ENCODE measurements at regions not wholly inside any gene's neighbourhood (a gene's known extent, or its start where the extent isn't known, plus 50 kb on each side); places are given as distances from the start of the nearest gene placed in this dataset.

DNA sequence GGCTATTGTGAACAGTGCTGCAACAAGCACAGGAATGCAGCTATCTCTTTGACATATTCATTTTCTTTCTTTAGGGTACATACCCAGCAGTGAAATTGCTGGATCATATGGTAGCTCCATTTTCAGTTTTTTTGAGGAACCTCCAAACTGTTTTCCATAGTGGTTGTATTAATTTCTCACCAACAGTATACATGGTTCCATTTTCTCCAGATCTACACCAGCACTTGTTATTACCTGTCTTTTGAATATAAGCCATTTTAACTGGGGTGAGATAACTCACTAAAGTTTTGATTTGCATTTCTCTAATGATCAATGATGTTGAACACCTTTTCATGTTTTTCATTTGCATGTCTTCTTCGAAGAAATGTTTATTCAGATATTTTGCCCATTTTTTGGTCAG lies 241.1 kb upstream of the AGTR2 start:
- TF ChIP-seq NFIC (IDR thresholded peaks at IDR 0.05), result no peak
- TF ChIP-seq YY1 (IDR thresholded peaks at IDR 0.05; ENCODE audit: low read depth), result no peak
- TF ChIP-seq RAD21 (IDR thresholded peaks at IDR 0.05; ENCODE audit: low read depth), result no peak
- TF ChIP-seq TCF12 (IDR thresholded peaks at IDR 0.05; ENCODE audit: low read depth), result no peak
- TF ChIP-seq, protein P1, sequence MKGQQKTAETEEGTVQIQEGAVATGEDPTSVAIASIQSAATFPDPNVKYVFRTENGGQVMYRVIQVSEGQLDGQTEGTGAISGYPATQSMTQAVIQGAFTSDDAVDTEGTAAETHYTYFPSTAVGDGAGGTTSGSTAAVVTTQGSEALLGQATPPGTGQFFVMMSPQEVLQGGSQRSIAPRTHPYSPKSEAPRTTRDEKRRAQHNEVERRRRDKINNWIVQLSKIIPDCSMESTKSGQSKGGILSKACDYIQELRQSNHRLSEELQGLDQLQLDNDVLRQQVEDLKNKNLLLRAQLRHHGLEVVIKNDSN (IDR thresholded peaks at IDR 0.05), result no peak
- no peak for TF ChIP-seq FOXM1 (IDR thresholded peaks at IDR 0.05; ENCODE audit: borderline replicate concordance, low read depth)
- TF ChIP-seq MAX (IDR thresholded peaks at IDR 0.05), result no peak
- TF ChIP-seq CREB1 (IDR thresholded peaks at IDR 0.05; ENCODE audit: low read depth), result no peak
- TF ChIP-seq REST (IDR thresholded peaks at IDR 0.05; ENCODE audit: low read depth), result no peak
- no peak for TF ChIP-seq TAF1 (IDR thresholded peaks at IDR 0.05; ENCODE audit: low read depth)
- TF ChIP-seq EP300 (IDR thresholded peaks at IDR 0.05; ENCODE audit: borderline replicate concordance), result no peak
- no peak for TF ChIP-seq EGR1 (IDR thresholded peaks at IDR 0.05)
- TF ChIP-seq ZBTB7A (IDR thresholded peaks at IDR 0.05; ENCODE audit: low read depth), result no peak
- TF ChIP-seq CEBPB (IDR thresholded peaks at IDR 0.05), result no peak
- TF ChIP-seq TEAD4 (IDR thresholded peaks at IDR 0.05), result no peak

- no peak for TF ChIP-seq ZBTB7A (IDR thresholded peaks at IDR 0.05; ENCODE audit: low read depth)
- TF ChIP-seq NFIC (IDR thresholded peaks at IDR 0.05), result no peak
- no peak for TF ChIP-seq EGR1 (IDR thresholded peaks at IDR 0.05)
- no peak for TF ChIP-seq FOXM1 (IDR thresholded peaks at IDR 0.05; ENCODE audit: borderline replicate concordance, low read depth)
- no peak for TF ChIP-seq RAD21 (IDR thresholded peaks at IDR 0.05; ENCODE audit: low read depth)
- TF ChIP-seq, protein P1 (IDR thresholded peaks at IDR 0.05), result no peak
- no peak for TF ChIP-seq YY1 (IDR thresholded peaks at IDR 0.05; ENCODE audit: low read depth)
- no peak for TF ChIP-seq MAX (IDR thresholded peaks at IDR 0.05)
- no peak for TF ChIP-seq CREB1 (IDR thresholded peaks at IDR 0.05; ENCODE audit: low read depth)
- TF ChIP-seq REST (IDR thresholded peaks at IDR 0.05; ENCODE audit: low read depth), result no peak
- no peak for TF ChIP-seq CEBPB (IDR thresholded peaks at IDR 0.05)
- TF ChIP-seq EP300 (IDR thresholded peaks at IDR 0.05; ENCODE audit: borderline replicate concordance), result no peak
These were observed 234.5 kb upstream of the AGTR2 start for GRCh38 chrX:115936008-115936407.

- no peak for TF ChIP-seq NFIC (IDR thresholded peaks at IDR 0.05)
- TF ChIP-seq CEBPB (IDR thresholded peaks at IDR 0.05), result no peak
- no peak for TF ChIP-seq MAX (IDR thresholded peaks at IDR 0.05)
- TF ChIP-seq ZBTB7A (IDR thresholded peaks at IDR 0.05; ENCODE audit: low read depth), result no peak
- TF ChIP-seq, protein P1 (IDR thresholded peaks at IDR 0.05), result no peak
- TF ChIP-seq REST (IDR thresholded peaks at IDR 0.05; ENCODE audit: low read depth), result no peak
- TF ChIP-seq RAD21 (IDR thresholded peaks at IDR 0.05; ENCODE audit: low read depth), result no peak
- no peak for TF ChIP-seq EGR1 (IDR thresholded peaks at IDR 0.05)
These were observed 231.5 kb upstream of the AGTR2 start for GRCh38 chrX:115939070-115939469.

DNA sequence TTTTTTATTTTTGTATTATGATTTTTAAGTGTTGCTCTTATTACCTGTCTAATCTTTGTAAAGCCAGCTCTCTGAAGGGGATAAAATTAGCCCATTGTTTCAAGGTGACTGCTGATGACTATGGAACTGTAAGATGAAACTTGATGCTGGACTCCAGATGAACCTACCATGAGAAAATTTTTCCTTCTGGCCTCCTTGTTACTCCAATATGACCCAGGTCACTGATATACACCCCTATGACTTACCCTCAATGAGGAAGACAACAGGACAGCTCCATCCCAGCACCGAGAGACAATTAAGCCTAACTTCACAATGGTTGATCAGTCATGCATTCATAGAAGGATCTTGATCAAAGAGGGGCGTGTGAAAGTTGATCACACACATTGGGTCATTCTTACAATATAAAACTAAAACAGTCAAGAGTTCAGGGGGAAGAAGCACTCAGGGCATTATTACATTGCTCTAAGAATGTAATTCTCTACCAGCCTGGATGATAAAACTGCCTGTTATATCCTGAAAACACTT lies 230.8 kb upstream of the AGTR2 start:
- no peak for TF ChIP-seq TCF12 (IDR thresholded peaks at IDR 0.05; ENCODE audit: low read depth)
- TF ChIP-seq REST (IDR thresholded peaks at IDR 0.05; ENCODE audit: low read depth), result no peak
- no peak for TF ChIP-seq RAD21 (IDR thresholded peaks at IDR 0.05; ENCODE audit: low read depth)
- TF ChIP-seq TEAD4 (IDR thresholded peaks at IDR 0.05), result no peak
- TF ChIP-seq EP300 (IDR thresholded peaks at IDR 0.05; ENCODE audit: borderline replicate concordance), result no peak
